Loucy (cell line): ENCODE measurements at regions not wholly inside any gene's neighbourhood (a gene's known extent, or its start where the extent isn't known, plus 50 kb on each side); places are given as distances from the start of the nearest gene placed in this dataset.

Experiments used
- H2AFZ ChIP-seq: fragments of 200-600 bp; sonication (generic); 2 replicates; pipeline ENCODE4 v1.6.0; 2016; ENCODE audit warnings: antibody characterized with exemption, mild to moderate bottlenecking, low read length, moderate library complexity
- H3F3A ChIP-seq: fragments of 200-600 bp; 2 replicates; pipeline ENCODE4 v1.6.0; 2016; ENCODE audit warnings: antibody characterized with exemption, low read depth, mild to moderate bottlenecking
- H3K27me3 ChIP-seq: fragments of 200-600 bp; sonication (generic); 2 replicates; pipeline ENCODE4 v1.6.1; 2014; ENCODE audit warnings: low read length, mild to moderate bottlenecking; ENCODE audit not compliant: insufficient read depth, poor library complexity, severe bottlenecking
- H3K36me3 ChIP-seq: fragments of 200-600 bp; sonication (generic); 2 replicates; pipeline ENCODE4 v1.6.1; 2016; ENCODE audit warnings: low read length; ENCODE audit not compliant: insufficient read depth
- H3K4me1 ChIP-seq: fragments of 200-600 bp; sonication (generic); 2 replicates; pipeline ENCODE4 v1.5.1; 2014; ENCODE audit warnings: low read length, mild to moderate bottlenecking; ENCODE audit not compliant: insufficient read depth, poor library complexity, severe bottlenecking
- H3K4me2 ChIP-seq: fragments of 200-600 bp; sonication (generic); 2 replicates; pipeline ENCODE4 v1.6.0; 2014; ENCODE audit warnings: antibody characterized with exemption, low read length, low read depth, mild to moderate bottlenecking; ENCODE audit not compliant: poor library complexity, severe bottlenecking
- H3K4me3 ChIP-seq: fragments of 200-600 bp; sonication (generic); 2 replicates; pipeline ENCODE4 v1.5.1; 2014; ENCODE audit warnings: low read length, mild to moderate bottlenecking, mixed read lengths; ENCODE audit not compliant: poor library complexity, severe bottlenecking
- H3K79me2 ChIP-seq: fragments of 200-600 bp; sonication (generic); 2 replicates; pipeline ENCODE4 v1.6.1; 2014; ENCODE audit warnings: low read length; ENCODE audit not compliant: insufficient read depth
- H3K9ac ChIP-seq: fragments of 200-600 bp; sonication (generic); 2 replicates; pipeline ENCODE4 v1.6.0; 2014; ENCODE audit warnings: mild to moderate bottlenecking, low read depth, low read length, moderate library complexity; ENCODE audit not compliant: poor library complexity, severe bottlenecking
- H3K9me2 ChIP-seq: fragments of 200-600 bp; sonication (generic); replicated peaks from 2 replicates; pipeline ENCODE4 v1.6.1; 2016; ENCODE audit warnings: low read depth, low read length, mixed read lengths
- H3K9me3 ChIP-seq: fragments of 200-600 bp; sonication (generic); 2 replicates; pipeline ENCODE4 v1.6.1; 2014; ENCODE audit warnings: mild to moderate bottlenecking, antibody characterized with exemption, low read length, low read depth; ENCODE audit not compliant: insufficient read depth
- H4K20me1 ChIP-seq: fragments of 200-600 bp; sonication (generic); 2 replicates; pipeline ENCODE4 v1.6.0; 2014; ENCODE audit warnings: antibody characterized with exemption, low read length, mild to moderate bottlenecking; ENCODE audit not compliant: insufficient read depth, poor library complexity, severe bottlenecking
- CTCF ChIP-seq: fragments of 200-600 bp; sonication (generic); conservative IDR thresholded peaks from 2 replicates; pipeline ENCODE4 v1.5.1; 2014; ENCODE audit warnings: mild to moderate bottlenecking, antibody characterized with exemption, low read length
- EZH2phosphoT487 ChIP-seq: fragments of 200-600 bp; IDR thresholded peaks from 2 replicates; pipeline ENCODE4 v1.6.1; 2018; ENCODE audit warnings: antibody characterized with exemption, mild to moderate bottlenecking, moderate library complexity, borderline replicate concordance

- H3K27me3 ChIP-seq: no peaks in the 10 kb centered on the region
- TF ChIP-seq EZH2phosphoT487 (no peak), CTCF (no peak)
- no peak overlapping the region for H3K9ac ChIP-seq
- no peaks in the 10 kb centered on the region for H3F3A ChIP-seq
- H3K4me3 ChIP-seq: no peak overlapping the region
- H3K9me2 ChIP-seq: no peaks in the 10 kb centered on the region
- no peak overlapping the region for H3K4me2 ChIP-seq
- no peak overlapping the region for H2AFZ ChIP-seq
- H3K9me3 ChIP-seq: no peaks in the 10 kb centered on the region
- no peaks in the 10 kb centered on the region for H3K4me1 ChIP-seq
- H3K79me2 ChIP-seq: no peaks in the 10 kb centered on the region
- no peaks in the 10 kb centered on the region for H4K20me1 ChIP-seq
- H3K36me3 ChIP-seq: no peaks in the 10 kb centered on the region
Measured at GRCh38 chr1:165988817-165989216, 161.4 kb downstream of the UCK2 start.

- no peaks in the 10 kb centered on the region for H4K20me1 ChIP-seq
- H3F3A ChIP-seq: no peaks in the 10 kb centered on the region
- no peaks in the 10 kb centered on the region for H3K79me2 ChIP-seq
- no peaks in the 10 kb centered on the region for H3K27me3 ChIP-seq
- no peak overlapping the region for H3K4me2 ChIP-seq
- H3K4me3 ChIP-seq: no peak overlapping the region
- no peak overlapping the region for H3K9ac ChIP-seq
- no peaks in the 10 kb centered on the region for H3K9me2 ChIP-seq
- H3K36me3 ChIP-seq: no peaks in the 10 kb centered on the region
- TF ChIP-seq CTCF: no peak
- no peak for TF ChIP-seq EZH2phosphoT487
- no peaks in the 10 kb centered on the region for H3K4me1 ChIP-seq
- H2AFZ ChIP-seq: no peak overlapping the region
- H3K9me3 ChIP-seq: no peaks in the 10 kb centered on the region
Measured at GRCh38 chr1:165992533-165992932, 165.1 kb downstream of the UCK2 start.

GRCh38 chr1:165994107-165994506 lies 166.7 kb downstream of the UCK2 start:
- Histone ChIP-seq H3K9me3 (no peaks in the 10 kb centered on the region), H3K36me3 (no peaks in the 10 kb centered on the region), H3F3A (no peaks in the 10 kb centered on the region), H3K9ac (no peak overlapping the region), H2AFZ (no peak overlapping the region), H3K4me2 (no peak overlapping the region), H4K20me1 (no peaks in the 10 kb centered on the region), H3K27me3 (no peaks in the 10 kb centered on the region), H3K79me2 (no peaks in the 10 kb centered on the region), H3K4me1 (no peaks in the 10 kb centered on the region), H3K4me3 (no peak overlapping the region), H3K9me2 (no peaks in the 10 kb centered on the region)
- TF ChIP-seq EZH2phosphoT487 (no peak), CTCF (no peak)
